T-helper 2 cell (primary cell): ENCODE measurements at regions not wholly inside any gene's neighbourhood (a gene's known extent, or its start where the extent isn't known, plus 50 kb on each side); places are given as distances from the start of the nearest gene placed in this dataset.
"Not testable (repeated sequence)": the region's sequence is repeated elsewhere in the genome, so short reads cannot be mapped to it uniquely, and the experiment has no call there.

Experiments
- DNase-seq, 5 experiments: peaks; one replicate each; pipeline versions ENCODE4 v3.0.0 to v3.0.0-alpha.2; 2012 to 2022

DNA sequence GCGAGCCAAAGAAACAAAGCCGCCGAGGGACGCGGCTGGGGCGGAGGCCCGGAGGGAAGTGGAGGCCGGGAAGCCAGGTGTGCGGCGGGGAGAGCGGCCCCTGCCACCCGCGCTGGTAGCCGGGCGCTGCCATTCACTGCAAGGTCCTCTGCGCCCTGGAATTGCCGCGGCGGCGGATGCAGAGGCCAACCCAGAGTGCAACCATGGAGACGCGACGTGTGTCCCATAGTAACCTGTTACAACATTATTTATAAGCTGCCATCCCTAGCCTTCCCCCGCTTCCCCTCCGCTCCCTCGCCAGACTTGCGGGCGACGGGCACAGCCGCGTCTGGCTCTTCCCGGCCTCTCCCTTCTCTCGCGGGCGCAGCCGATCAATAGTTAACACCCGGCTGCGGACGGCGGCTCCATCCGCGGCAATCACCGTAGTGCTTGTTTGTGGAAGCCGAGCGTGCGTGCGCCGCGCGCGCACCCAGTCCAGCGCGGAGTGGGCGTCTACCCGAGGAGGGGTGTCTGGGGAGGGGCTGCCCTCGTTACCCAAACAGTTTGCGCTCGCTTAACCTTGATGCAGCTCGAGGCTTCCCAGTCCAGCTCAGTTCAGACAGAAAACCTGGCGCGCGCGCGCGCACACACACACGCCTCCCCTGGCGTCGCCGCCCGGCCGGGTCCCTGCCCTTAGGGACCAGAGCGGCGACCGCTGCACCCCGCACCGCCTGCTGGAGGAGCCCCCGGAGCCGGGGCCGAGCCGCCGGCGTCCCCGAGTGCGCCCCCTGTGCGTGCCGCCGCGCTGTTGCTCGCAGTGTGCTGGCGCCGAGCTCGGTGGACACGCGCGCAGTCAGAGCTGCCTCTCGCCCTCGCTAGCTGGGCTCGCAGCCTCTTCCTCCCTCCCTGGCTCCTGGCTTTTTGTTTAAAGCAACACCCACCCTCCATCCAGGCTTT is 165.4 kb upstream of the DPP6 start:
- DNase-seq = peak in 1 of 5 experiments; percentile 19

DNA sequence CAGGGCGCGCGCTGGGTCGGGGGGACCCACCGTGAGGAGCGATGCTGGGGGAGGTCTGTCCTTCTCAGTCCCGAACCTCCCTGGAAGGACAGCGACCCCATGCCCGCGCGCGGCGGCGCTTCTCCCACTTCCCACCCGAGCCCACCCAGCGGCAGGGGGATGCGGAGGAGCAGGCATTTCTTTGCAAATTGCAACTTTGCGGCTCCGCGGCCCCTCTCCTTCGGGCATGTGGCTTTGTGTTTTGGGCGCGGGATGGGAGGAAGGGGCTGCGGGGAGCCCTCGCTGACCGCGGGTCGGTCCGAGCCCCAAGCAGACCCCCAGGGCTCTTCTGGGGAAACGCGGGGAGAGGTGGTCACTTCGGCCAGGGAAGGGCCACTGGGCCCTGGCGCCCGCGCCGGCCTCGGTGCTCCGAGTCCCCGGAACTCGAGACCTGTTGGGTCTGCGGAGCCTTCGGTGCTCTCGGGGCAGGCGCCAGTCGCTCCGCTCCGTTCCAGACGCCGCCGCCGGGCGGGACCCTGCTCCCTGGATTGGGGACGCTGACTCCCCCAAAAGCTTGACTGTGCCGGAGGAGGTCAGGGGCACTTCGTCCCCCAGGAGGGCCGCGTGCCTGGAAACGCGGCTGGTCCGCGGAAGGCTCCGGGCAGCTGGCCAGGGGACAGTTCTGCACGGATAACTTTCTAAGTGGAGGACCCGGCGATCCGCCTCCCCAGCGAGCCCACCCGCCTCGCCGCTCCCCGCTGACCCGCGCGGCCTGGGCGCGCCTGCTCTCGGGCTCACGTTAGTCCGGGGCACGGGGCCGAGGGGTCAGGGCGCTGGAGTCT is 164.2 kb upstream of the DPP6 start:
- DNase-seq = no peak

DNA sequence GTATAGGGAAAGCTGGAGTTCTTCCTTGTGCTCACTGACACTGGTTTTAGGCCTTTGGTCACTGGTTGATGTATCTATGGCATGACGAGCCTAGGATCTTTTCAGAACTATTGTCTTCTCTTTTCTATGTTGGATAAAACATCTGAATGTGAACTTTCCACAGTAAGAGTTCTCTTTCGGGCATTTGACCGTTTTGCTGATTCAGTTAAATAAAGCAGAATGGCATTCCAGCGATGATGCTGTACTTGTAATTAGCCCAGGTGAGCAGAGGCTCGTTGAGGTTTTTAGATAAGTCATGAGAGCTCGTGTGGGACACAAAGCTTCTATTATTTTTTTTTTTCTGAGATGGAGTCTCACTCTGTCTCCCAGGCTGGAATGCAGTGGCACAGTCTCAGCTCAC is 160.2 kb upstream of the DPP6 start:
- DNase-seq = no peak

DNA sequence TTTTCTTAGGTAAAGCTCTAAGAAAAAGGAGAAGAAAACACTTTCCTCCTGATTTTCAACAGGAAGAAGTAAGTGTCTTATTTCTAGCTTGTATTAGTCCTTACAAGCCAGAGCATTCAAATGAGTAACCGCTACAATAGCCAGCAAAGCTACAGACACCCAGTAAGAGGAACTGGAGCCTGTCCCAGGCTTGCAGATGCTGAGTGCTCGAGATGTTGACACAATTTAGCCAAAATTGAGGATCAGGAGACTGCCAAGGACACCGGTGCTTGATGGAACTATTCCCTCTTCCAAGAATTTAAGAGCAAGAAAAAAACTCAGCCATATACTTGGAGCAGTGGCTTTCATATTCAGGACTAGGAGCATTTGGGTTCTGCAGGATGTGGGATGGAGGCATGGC is 149.3 kb upstream of the DPP6 start:
- DNase-seq = no peak

DNA sequence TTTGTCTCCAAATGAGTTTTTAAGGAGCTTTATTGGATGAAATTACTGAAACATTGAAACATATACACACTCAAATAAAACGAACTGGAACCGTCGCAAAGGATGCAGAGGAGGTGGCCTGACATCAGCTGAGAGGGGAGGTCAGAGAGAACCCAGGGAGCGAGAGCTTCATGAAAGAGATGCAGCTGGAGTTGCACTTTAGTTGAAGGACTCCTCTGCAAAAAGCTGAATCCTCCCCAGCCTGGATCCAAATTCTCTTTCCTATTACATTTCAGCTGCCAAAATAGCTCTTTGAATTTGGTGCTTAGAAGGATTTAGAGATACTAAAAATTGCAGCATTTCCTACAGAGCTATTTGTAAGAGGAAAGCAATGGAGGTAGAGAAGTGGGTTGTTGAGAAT is 140.0 kb upstream of the DPP6 start:
- DNase-seq = no peak

DNA sequence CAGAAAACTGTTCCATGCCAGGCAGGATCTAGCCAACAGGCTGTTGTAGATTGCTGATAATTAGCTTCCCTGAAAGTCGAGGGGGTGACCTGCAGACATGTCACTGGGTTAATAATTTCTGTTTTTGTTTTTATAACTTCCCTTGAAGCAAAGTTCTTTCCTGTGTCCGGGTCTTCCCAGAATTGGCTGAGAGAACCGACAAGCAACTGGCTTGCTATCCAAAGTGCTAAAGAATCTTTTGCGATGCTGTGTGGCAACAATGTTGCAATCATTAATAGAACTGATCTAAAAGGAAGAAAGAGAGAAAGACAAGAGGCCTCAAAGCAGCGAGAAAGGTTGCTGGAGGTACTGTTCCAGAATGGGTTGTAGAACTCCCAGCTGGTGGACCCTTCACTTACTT is 132.1 kb upstream of the DPP6 start:
- DNase-seq = no peak

DNA sequence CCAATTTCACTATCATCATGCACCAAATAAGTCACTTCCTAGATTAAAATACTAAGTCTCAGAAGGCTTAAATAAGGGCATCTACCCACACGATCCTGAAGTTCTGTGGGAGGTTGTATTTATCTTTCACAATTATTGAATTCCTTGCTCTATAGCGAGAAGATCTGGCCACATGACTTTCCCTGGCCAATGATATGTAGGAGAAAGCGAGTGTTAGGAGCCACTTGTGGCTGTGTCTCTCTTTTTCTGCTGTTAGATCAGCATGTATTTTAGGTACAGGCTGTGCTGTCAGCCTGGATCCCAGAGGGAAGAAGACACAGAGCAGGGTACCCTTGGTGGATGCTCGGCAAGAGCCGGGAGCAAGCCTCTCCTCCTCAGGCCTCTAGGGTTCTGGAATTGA is 131.3 kb upstream of the DPP6 start:
- DNase-seq = no peak

DNA sequence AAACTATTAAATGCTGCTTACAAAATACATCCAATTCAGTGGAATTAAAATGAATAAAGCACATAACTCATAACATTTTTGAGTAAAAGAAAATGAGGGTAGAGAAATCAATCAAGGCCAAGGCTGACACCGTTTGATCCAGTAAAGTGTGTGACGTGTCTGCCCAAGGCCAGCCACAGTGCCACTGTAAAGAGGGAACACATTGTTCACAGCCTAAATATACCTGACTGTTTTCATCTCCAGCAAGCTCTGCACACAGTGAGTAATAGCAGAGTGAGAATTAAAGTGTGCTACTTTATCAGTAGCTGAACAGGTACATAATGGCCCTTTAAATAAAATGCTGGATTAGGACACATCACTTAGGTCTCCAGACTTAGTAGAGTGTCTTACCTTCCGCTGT is 130.8 kb upstream of the DPP6 start:
- DNase-seq = no peak

DNA sequence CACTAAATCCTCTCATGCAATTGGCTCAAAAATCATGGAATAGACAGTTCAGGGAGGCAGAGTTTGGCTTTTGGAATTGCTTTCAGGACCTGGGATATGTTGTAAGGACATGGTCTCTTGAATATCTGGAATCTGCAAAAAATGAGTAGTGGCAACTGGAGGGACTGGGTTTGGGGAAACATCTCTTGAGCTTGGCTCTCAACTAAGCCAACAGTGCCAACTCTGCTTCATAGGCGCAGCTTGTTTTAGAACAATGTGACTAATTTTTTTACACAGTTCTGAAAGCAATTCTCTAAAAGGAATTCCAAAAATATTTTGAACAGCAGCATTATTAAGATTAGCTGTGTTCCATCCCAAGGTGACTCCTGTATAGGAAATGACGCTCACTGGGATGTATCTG is 121.5 kb upstream of the DPP6 start:
- no peak for DNase-seq

DNA sequence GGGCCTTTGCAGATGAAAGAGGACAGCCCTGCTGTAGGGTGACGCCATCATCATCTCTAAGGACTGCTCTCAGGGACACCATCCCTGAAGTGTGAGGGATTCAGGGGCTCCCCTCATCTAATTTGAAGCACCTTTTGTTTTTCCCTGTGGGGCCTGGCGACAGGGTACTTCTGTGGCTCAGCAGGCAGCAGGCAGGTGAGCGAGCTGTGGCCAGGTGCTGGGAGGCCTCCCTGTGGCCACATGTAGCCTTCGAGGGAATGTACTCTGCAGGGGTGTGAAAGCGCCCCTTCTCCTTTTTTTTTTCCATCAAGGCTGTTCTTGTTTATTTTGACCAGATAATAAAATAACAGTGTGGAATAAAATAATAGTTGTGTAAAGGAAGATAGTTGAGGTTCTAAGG is 118.2 kb upstream of the DPP6 start:
- DNase-seq = no peak

DNA sequence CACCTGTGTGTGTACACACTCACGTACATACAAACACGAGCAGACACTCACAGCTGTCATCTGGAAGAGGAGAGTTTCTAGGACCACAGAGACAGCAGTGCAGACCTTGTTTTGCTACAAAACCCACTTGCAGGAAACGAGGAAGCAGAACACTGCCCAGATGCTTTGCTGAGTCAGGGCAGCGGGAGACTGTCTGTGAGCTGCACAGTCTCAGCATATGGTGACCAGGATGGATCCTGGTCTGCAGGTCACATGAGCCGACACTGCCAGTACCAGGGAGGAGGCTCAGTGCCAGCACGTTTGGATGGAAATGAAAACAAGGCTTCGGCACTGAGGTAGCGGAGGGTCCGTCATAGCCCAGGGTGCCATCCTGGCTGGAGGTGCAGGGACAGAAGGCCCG is 117.6 kb upstream of the DPP6 start:
- no peak for DNase-seq

DNA sequence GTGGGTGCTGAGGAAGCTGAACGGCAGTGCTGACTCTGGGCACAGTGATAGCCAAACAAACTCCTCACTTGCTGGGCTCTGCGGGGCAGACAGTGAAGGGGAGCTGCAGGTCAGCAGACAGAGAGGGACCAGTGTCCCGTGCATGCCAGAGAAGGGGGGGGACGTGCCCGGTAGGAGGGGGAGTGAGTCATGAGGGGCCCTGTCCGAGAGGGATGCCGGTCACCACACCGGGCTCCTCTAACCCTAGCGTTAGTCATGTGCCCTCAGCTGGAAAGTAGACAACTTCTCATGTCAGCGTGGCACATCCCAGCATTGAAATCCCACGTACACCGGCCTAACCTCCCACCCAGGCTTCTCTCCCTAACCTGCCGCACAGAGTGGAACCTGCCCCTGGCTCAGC is 117.1 kb upstream of the DPP6 start:
- no peak for DNase-seq

DNA sequence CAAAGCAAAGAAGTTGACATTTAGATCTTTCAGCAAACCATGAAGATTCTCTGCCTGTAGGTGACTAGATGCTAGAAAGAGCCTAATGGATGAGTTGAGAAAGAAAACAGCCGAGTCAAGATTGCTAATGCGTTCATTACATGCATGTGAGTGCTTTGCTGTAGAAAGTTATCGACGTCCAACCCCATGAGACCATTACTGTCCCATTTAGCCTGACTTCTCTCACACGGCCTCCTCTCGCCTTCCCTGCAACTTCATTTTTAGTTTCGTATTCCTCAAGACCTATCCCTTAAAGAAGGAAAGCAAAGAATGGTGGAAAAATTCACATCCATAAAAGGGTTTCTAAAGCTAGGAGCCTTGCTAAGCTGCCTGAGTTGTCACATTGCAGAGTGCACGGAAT is 113.7 kb upstream of the DPP6 start:
- no peak for DNase-seq

DNA sequence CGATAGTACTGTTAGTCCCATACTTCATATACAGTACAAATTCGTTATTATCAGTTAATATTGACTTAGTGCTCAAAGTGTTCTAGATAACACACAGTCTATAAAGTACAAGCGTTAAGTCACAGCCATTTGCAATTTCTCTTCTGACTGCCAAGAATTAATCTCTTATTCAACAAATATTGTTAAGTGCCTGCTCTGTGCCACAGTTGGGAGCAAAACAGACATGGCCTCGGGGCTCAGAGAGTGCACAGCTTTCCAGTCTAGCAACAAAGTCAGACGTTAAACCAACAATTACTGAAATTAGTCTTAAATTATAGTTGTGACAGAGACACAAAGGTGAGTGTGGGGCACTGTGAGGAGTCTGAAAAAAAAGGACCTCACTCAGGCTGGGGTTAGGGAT is 113.0 kb upstream of the DPP6 start:
- DNase-seq = no peak

DNA sequence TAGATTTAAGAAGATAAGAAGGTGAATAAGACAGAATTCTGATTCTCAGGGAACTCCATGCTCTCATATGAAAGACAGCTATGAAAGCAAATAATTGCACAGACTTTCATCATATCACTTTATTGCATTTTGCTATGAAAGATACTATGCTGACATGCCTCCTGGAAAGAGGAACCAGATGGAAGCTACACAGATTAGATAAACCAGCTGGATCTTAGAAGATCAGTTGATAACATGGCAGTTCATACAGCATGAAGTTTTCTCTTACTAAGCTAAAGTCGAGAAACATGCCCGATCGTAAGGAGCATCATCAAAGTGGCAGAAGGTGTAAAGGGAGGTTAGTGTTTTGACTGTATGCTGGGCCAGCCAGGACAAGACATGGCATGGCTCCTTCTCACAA is 112.5 kb upstream of the DPP6 start:
- DNase-seq = no peak

DNA sequence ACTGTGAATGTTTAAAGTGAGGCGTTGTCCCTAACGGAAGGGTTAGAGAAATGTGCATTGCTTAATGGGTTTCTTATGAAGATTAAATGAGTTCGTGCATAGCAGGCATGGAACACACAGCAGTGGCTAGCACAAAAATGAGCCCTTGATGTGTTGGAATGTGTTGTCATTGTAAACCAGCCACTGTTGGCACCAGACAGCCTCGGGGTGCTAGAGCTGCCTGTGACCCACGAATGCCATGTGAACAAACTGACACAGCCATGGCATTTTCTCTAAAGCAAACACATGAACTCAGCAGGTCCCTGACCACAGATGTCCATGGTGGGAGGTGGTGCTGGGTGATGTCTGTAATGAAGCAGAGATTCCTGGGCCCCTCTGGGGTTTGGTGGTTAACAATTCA is 111.1 kb upstream of the DPP6 start:
- DNase-seq = no peak

DNA sequence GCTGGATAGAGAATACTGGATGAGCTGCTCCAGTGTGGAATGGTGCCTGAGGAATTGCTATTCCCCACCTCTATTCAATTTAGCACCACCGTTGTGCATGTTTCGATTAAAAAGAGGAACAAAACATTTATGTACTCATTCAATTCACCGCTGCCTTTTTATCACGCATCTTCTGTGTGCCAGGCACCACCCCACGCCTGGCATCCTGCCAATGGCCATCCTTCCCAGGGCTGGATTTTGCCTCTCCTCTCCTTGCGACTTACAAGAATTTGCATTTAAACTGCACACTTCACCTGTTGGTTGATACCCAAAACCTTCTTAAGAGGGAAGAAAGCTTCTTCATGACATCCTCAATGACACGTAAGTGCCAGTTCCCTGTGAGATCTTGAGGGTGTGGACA is 110.2 kb upstream of the DPP6 start:
- DNase-seq = no peak

DNA sequence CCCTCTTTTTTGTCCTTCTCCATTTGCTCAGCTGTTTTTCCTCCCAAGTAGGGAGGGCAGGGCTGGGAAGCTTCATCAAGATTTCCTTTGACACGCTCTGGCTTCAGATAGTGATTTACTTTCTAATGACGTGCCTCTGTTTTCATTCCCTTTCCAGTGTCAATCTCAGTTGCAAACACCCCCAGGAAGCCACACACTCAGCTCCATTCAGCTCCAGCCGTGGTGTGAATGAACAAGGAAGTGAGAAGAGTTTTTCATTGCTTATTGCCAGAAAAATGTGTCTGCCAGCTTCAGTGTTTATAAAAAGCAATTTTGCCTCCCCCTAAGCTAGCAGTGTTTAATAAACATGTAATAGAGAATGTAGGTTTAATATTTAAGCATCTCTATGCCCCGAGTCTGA is 108.7 kb upstream of the DPP6 start:
- DNase-seq = no peak

DNA sequence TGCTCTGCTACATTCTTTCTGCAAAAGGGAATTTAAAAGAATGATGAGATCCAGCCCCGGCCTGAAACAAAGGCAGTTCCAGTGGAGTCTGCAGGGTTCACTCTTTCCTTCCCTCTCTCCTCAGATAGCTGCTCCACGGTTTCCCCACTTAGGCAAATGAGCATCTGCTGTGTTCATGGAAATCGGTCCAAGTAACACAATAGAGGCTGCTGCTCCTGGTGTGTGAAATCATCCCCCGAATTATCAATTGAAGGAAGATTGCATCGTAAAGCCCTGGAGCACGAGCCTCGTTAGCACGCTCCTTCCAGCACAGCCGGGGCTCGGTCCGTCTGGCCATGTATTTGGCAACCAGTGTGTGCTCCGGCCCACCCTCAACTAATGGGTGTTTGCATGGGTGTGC is 108.3 kb upstream of the DPP6 start:
- DNase-seq = no peak

DNA sequence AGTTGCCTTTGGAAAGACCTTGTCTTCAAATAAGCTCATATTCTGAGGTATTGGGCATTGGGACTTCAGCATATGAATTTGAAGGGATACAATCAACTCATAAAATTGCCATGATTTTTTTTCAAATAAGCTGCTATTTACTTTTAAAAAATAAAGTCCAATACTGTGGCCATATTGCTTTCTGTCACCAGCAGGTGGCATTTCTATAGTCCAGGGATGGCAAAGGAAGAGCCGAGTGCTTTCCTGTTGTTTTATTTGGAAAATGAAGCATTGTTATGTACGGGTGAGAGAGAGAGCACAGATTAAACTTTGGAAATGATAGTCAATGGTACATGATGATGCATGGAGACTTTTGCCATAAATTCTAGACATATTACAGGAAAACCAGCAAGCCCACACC is 104.1 kb upstream of the DPP6 start:
- DNase-seq = no peak

DNA sequence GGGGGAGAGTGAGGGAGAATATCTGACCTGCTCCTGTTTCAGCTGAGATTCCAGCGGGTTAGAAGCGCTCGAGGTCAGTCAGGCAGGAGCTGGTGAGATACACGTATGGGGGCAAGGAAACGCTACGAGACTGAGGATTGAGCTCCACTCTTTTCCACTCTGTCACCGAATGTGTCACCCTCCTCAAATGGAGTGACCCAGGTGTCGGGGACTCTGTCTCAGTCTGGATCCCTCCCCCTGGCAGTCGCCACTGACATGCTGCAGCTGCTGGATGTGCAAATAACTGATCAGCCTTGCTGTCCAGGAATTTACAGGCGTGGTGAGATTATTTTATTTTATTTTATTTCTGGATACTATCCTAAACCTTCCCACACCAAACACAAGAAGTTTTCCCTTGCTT is 100.9 kb upstream of the DPP6 start:
- no peak for DNase-seq

DNA sequence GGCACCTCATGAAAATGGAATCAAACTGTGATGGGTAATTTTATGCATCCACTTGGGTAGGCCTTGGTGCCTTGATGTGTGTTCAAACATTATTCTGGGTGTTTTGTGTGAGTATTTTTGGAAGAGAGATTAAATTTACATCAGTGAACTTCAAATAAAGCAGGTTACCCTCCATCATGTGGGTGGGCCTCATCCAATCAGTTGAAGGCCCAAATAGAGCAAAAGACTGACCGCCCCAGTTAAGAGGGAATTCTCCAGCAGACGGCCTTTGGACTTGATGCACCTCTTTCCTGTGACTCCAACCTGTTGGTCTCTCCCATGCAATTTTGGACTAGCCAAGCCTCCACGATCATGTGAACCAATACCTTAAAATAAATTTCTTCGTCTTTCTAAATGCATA is 97.7 kb upstream of the DPP6 start:
- DNase-seq = no peak

DNA sequence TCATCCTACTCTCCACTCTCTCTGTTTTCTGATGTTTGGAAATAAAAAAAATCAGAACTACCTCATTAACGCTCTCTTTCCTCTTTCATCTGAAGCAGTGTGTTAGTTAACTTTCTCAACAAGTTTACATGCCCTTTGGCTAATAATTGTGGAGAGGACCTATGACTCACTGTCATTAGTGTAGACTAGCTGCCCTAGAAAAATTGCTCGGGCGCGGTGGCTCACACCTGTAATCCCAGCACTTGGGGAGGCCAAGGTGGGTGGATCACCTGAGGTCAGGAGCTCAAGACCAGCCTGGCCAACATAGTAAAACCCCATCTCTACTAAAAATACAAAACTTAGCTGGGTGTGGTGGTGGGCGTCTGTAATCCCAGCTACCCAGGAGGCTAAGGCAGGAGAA is 94.5 kb upstream of the DPP6 start:
- DNase-seq = not testable (repeated sequence)

DNA sequence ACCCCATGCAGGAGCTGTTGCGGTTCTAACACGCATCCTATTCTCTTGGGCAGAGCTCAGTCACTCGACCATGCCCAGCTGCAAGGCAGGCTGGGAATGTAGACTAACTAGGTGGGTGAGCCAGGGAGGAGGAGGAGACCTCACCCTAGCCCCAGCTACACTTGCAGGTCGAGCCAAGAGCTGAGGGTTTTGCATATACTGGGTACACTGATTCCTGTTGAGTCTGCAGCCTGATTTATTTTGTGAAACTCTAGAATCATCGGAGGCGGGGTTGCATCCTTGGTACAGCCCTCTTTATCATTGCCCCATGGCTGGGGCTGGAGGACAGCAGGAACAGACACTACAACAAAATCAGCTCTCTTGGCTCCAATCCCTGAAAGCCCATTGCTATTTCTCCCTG is 93.8 kb upstream of the DPP6 start:
- not testable (repeated sequence) for DNase-seq
